ENCODE measurements at regions not wholly inside any gene's neighbourhood (a gene's known extent, or its start where the extent isn't known, plus 50 kb on each side); places are given as distances from the start of the nearest gene placed in this dataset.

DNA sequence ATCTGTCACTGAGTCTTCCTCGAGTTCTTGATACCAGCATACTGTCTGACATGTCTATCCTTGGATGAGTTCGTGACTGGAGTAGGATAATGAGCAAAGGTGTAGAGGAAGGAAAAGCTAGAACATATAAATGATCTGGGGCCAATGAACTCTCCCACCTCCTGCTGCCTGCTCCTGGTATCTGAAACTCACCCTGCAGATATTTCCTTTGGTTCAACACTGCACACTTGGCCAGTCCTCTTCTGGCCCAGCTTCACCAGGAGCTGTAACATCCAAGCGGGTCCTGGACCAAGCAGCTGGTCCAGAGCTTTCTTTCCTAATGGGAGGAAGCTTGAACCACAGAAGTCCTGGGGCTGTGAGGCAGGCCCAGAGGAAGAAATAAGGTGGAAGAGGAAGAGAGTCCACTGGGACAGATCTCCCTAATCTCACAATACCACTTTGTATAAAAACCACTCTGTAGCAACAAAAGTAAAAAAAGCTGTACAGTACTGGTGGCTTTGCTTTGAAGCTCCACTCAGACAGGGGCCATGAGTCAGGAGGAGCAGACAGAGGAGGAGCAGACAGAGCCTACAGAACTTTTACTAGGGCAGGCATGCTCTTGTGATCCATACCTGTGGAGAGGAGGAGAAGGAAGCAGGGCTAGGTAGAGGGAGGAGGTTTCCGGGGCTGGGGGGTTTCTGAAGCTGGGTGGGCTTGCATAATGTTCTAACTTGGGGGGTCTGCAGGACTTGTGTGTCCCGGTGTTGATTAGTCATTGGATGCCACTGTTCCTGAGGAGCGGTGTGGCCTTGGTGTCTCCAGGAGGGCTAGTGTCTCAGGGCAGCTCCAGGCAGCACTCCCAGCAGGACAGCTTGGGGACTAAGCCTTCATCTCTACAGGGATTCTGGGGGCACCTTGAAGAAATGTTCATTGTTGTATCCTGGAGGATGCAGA is 166.9 kb downstream of the ABHD5 start:
- in situ Hi-C loops (cut with MboI; ENCODE audit: low sequenced_read_pairs in 4 of 4), result no loop called here
- Histone ChIP-seq H3K4me3 (no peak overlapping the region), H3K27ac (no peak overlapping the region), H3K9me3 (no peaks in the 10 kb centered on the region), H3K4me1 (no peaks in the 10 kb centered on the region), H3K27me3 (peaks cover 5 to 19% (median 9%) of the 10 kb centered on the region in 3 donors), H3K36me3 (no peaks in the 10 kb centered on the region)
- TF ChIP-seq, protein P1, sequence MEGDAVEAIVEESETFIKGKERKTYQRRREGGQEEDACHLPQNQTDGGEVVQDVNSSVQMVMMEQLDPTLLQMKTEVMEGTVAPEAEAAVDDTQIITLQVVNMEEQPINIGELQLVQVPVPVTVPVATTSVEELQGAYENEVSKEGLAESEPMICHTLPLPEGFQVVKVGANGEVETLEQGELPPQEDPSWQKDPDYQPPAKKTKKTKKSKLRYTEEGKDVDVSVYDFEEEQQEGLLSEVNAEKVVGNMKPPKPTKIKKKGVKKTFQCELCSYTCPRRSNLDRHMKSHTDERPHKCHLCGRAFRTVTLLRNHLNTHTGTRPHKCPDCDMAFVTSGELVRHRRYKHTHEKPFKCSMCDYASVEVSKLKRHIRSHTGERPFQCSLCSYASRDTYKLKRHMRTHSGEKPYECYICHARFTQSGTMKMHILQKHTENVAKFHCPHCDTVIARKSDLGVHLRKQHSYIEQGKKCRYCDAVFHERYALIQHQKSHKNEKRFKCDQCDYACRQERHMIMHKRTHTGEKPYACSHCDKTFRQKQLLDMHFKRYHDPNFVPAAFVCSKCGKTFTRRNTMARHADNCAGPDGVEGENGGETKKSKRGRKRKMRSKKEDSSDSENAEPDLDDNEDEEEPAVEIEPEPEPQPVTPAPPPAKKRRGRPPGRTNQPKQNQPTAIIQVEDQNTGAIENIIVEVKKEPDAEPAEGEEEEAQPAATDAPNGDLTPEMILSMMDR (IDR thresholded peaks at IDR 0.05 in 4 of 5, conservative IDR thresholded peaks at IDR 0.05 in 1 of 5), result no peak
- no peak for TF ChIP-seq POLR2A (IDR thresholded peaks at IDR 0.05)
- intact Hi-C loops (cut with DNase I; ENCODE audit: low total_unique reads), result no loop called here
- ATAC-seq (no peak), DNase-seq (no peak)

DNA sequence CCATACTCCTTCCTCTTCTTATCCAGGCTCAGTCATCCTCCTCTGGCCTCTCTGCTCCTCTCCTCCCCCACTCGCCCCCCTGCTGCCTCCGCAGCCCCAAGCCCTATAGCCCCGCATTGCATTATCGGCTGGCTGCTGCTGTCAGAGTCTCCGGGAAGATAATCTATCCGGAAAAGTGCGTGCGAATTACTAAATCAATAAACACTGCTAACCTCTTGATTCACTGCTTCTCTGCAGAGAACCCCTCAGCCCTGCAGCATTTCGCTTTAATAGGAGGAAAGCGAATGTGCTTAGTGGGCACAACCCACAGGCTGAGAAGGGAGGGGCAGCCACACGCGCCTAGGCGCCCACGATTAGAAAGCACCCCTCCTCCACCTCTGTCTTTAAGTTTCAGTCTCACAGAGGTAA is 167.6 kb downstream of the ABHD5 start:
- ATAC-seq (no peak), DNase-seq (no peak)
- Histone ChIP-seq H3K36me3 (no peaks in the 10 kb centered on the region), H3K9me3 (no peaks in the 10 kb centered on the region), H3K4me3 (no peak overlapping the region), H3K4me1 (no peaks in the 10 kb centered on the region), H3K27me3 (peaks cover 5 to 19% (median 9%) of the 10 kb centered on the region in 3 donors), H3K27ac (no peak overlapping the region)
- in situ Hi-C loops (cut with MboI; ENCODE audit: low sequenced_read_pairs in 4 of 4), result no loop called here
- intact Hi-C loops (cut with DNase I; ENCODE audit: low total_unique reads), result no loop called here
- TF ChIP-seq, protein P1 (IDR thresholded peaks at IDR 0.05 in 4 of 5, conservative IDR thresholded peaks at IDR 0.05 in 1 of 5), result no peak
- TF ChIP-seq POLR2A (IDR thresholded peaks at IDR 0.05), result no peak

GRCh38 chr3:43859766-43860165 is 169.0 kb downstream of the ABHD5 start:
- TF ChIP-seq, protein P1 (IDR thresholded peaks at IDR 0.05 in 4 of 5, conservative IDR thresholded peaks at IDR 0.05 in 1 of 5), result no peak
- TF ChIP-seq POLR2A (IDR thresholded peaks at IDR 0.05), result no peak
- DNase-seq (no peak), ATAC-seq (no peak)
- intact Hi-C loops (cut with DNase I; ENCODE audit: low total_unique reads), result no loop called here
- no peak overlapping the region for H3K27ac ChIP-seq
- no peaks in the 10 kb centered on the region for H3K36me3 ChIP-seq
- no peaks in the 10 kb centered on the region for H3K4me1 ChIP-seq
- H3K9me3 ChIP-seq, result no peaks in the 10 kb centered on the region
- in situ Hi-C loops (cut with MboI; ENCODE audit: low sequenced_read_pairs in 4 of 4), result no loop called here
- H3K27me3 ChIP-seq, result peaks cover 5 to 18% (median 9%) of the 10 kb centered on the region in 3 donors
- no peak overlapping the region for H3K4me3 ChIP-seq

DNA sequence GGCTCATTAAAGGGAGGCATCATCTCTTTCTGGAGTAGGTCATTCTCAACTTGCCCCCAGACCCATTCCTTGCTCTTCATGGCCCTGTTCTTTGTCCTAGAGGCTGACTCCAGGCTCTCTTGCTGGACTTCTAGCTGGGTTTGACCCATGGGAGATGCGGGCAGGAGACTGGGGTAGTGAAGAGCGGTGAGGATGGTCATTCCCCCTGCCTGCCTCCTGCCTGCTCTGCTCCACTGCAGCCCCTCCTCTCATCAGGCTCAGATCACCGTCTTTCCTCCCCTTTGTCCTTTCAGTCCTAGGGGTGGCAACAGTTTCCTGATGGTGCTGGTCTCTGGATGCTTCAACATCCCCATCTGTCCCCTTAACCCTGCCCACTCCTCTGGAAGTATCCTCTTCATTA is 170.9 kb downstream of the ABHD5 start:
- intact Hi-C loops (cut with DNase I; ENCODE audit: low total_unique reads) (no loop called here), in situ Hi-C loops (cut with MboI; ENCODE audit: low sequenced_read_pairs in 4 of 4) (no loop called here)
- Histone ChIP-seq H3K4me1 (no peaks in the 10 kb centered on the region), H3K4me3 (no peak overlapping the region), H3K27me3 (peaks cover 5 to 13% (median 9%) of the 10 kb centered on the region in 3 donors), H3K36me3 (no peaks in the 10 kb centered on the region), H3K27ac (no peak overlapping the region), H3K9me3 (no peaks in the 10 kb centered on the region)
- no peak for TF ChIP-seq POLR2A (IDR thresholded peaks at IDR 0.05)
- TF ChIP-seq, protein P1 (IDR thresholded peaks at IDR 0.05 in 4 of 5, conservative IDR thresholded peaks at IDR 0.05 in 1 of 5), result no peak
- ATAC-seq (no peak), DNase-seq (no peak)

All from gastrocnemius medialis (tissue), 4 donors.